Heart right ventricle (tissue), 16 donors: ENCODE measurements at regions not wholly inside any gene's neighbourhood (a gene's known extent, or its start where the extent isn't known, plus 50 kb on each side); places are given as distances from the start of the nearest gene placed in this dataset.

Source experiments
- ATAC-seq, 8 donors: fragments of 200-7000 bp; cut with Tn5 transposase; one replicate each; pipeline ENCODE4 v1.9.1; 2020; ENCODE audit warnings: mild to moderate bottlenecking in 8 of 8, moderate library complexity in 8 of 8, moderate number of reproducible peaks in 1 of 8
- DNase-seq, 2 donors: peaks; one replicate each; pipeline ENCODE4 v3.0.0-alpha.2; 2020
- H3K27ac ChIP-seq, 10 donors: fragments of 200-600 bp; sonication (generic) in 2 of 10; one replicate each; pipeline versions ENCODE4 v1.5.0 to v1.8.0; 2020 to 2022; ENCODE audit warnings: mild to moderate bottlenecking in 3 of 10
- H3K27me3 ChIP-seq, 7 donors: fragments of 200-600 bp; one replicate each; pipeline ENCODE4 v1.8.0; 2021 to 2022; ENCODE audit warnings: mild to moderate bottlenecking in 2 of 7
- H3K36me3 ChIP-seq, 9 donors: fragments of 200-600 bp; sonication (generic) in 1 of 9; one replicate each; pipeline versions ENCODE4 v1.5.0 to v1.8.0; 2020 to 2022; ENCODE audit warnings: mild to moderate bottlenecking in 2 of 9
- H3K4me1 ChIP-seq, 9 donors: fragments of 200-600 bp; sonication (generic) in 1 of 9; one replicate each; pipeline versions ENCODE4 v1.5.0 to v1.8.0; 2020 to 2022; ENCODE audit warnings: mild to moderate bottlenecking in 4 of 9
- H3K4me3 ChIP-seq, 10 donors: fragments of 200-600 bp; sonication (generic) in 2 of 10; one replicate each; pipeline versions ENCODE4 v1.5.0 to v1.8.0; 2020 to 2022; ENCODE audit warnings: mild to moderate bottlenecking in 7 of 10, moderate library complexity in 2 of 10
- H3K9me3 ChIP-seq, 11 donors: fragments of 200-600 bp in 10 of 11; sonication (generic) in 2 of 11; one replicate each; pipeline versions ENCODE4 v1.5.0 to v1.8.0; 2013 to 2022; ENCODE audit warnings: mild to moderate bottlenecking in 2 of 11, control low read depth in 1 of 11, moderate library complexity in 1 of 11
- CTCF ChIP-seq, 9 donors: fragments of 200-600 bp; sonication (generic) in 2 of 9; IDR thresholded peaks; one replicate each; pipeline versions ENCODE4 v1.5.0 to v1.8.0; 2021 to 2022; ENCODE audit warnings: antibody characterized with exemption in 9 of 9, mild to moderate bottlenecking in 5 of 9, moderate library complexity in 1 of 9
- whole genome bisulfite sequencing, 2 donors: extraction: QIAGEN DNeasy Blood & Tissue Kit; methylation state at CpG; one replicate each; pipeline ENCODE4 v1.1.7; 2013; ENCODE audit warnings: inconsistent platforms in 1 of 2; 5-methylcytosine and 5-hydroxymethylcytosine counted together
- intact Hi-C, 10 donors: fragments of 100-400 bp; cut with DNase I; formaldehyde crosslinking; loops; one replicate each; pipeline versions ENCODE4 v1.11.1 to v1.14.2; 2022
- donor health status: Arrhythmogenic right ventricular cardiomyopathy.
- donor health status: ischemic (EF 13 %, LVEDD 7.1; RV severe dilation, severe dysfunction).
- donor health status: healthy with polysubstance abuse.
- donor health status: DM: no; HTN: yes; CAD: no.
- donor health status: DM: no; HTN: no; CAD: no.
- donor health status: ischemic (EF 25% LVEDD 6.9; RV normal size, moderate dysfunction).
- donor health status: ischemic (EF 25% LVEDD 5.7; RV mildly dilated, moderate dysfunction).
- donor health status: healthy.
- donor health status: DM: yes; HTN: yes; CAD: no.
- donor health status: Ischemic cardiomyopathy.
- donor health status: ischemic (EF 35%, LVEDD 5.7; RV mildly dilated, moderate dysfunction).
- donor health status: nonischemic (EF 11% LVEDD 7.7; RV severe dilation, severe dysfunction).
- donor health status: DM: yes; HTN: yes; CAD: no.
- donor health status: PGD.
- donor health status: ischemic (EF 29% LVEDD 5.4; RV normal size, mild dysfunction).
- donor health status: nonischemic (EF 23%, LVEDD 6.1; RV moderate dilation, normal function).

- WGBS, 2 donors, result 44 to 54% methylated on average over 1 of the region's 1 CpG
- peak in 3 of 8 donors; percentile 11 to 50 (median 24) for ATAC-seq
- intact Hi-C loops, result no loop called here
These were observed 203.9 kb downstream of the HAO1 start for GRCh38 chr20:7736336-7736735.

GRCh38 chr20:7741866-7742265 is 198.4 kb downstream of the HAO1 start:
- Histone ChIP-seq H3K27me3 (no peaks in the 10 kb centered on the region), H3K9me3 (peaks cover 0 to 15% (median 0%) of the 10 kb centered on the region in 11 donors), H3K4me1 (no peaks in the 10 kb centered on the region), H3K27ac (no peak overlapping the region), H3K4me3 (no peak overlapping the region), H3K36me3 (no peaks in the 10 kb centered on the region)
- DNase-seq (no peak), ATAC-seq (no peak)
- intact Hi-C loops, result no loop called here
- TF ChIP-seq CTCF (IDR thresholded peaks at IDR 0.05), result no peak
- WGBS, 2 donors, result 74 to 86% methylated on average over 2 of the region's 2 CpGs

More at GRCh38 chr20:7736336-7736735, 203.9 kb downstream of the HAO1 start:
- no peaks in the 10 kb centered on the region for H3K9me3 ChIP-seq
- H3K4me1 ChIP-seq, result peaks cover 0 to 9% (median 0%) of the 10 kb centered on the region in 9 donors
- no peak overlapping the region for H3K4me3 ChIP-seq
- H3K36me3 ChIP-seq, result no peaks in the 10 kb centered on the region
- no peak for TF ChIP-seq CTCF (IDR thresholded peaks at IDR 0.05)
- no peaks in the 10 kb centered on the region for H3K27me3 ChIP-seq
- no peak for DNase-seq
- H3K27ac ChIP-seq, result peak overlapping the region in 4 of 10 donors; percentile 2 to 31 (median 21)

- Histone ChIP-seq H3K4me1 (no peaks in the 10 kb centered on the region), H3K27me3 (no peaks in the 10 kb centered on the region), H3K9me3 (peaks cover 0 to 15% (median 0%) of the 10 kb centered on the region in 11 donors), H3K36me3 (no peaks in the 10 kb centered on the region), H3K4me3 (no peak overlapping the region), H3K27ac (no peak overlapping the region)
- ATAC-seq, result no peak
- 72 to 83% methylated on average over 2 of the region's 2 CpGs for WGBS, 2 donors
- DNase-seq, result no peak
- intact Hi-C loops, result no loop called here
- no peak for TF ChIP-seq CTCF (IDR thresholded peaks at IDR 0.05)
These were observed 197.8 kb downstream of the HAO1 start for GRCh38 chr20:7742479-7742878.

- Histone ChIP-seq H3K27me3 (no peaks in the 10 kb centered on the region), H3K36me3 (no peaks in the 10 kb centered on the region), H3K9me3 (peaks cover 0 to 15% (median 0%) of the 10 kb centered on the region in 11 donors), H3K27ac (no peak overlapping the region), H3K4me3 (no peak overlapping the region), H3K4me1 (no peaks in the 10 kb centered on the region)
- DNase-seq (no peak), ATAC-seq (no peak)
- TF ChIP-seq CTCF (IDR thresholded peaks at IDR 0.05), result no peak
- intact Hi-C loops, result no loop called here
- 86 to 92% methylated on average over 1 of the region's 1 CpG for WGBS, 2 donors
These were observed 195.8 kb downstream of the HAO1 start for GRCh38 chr20:7744411-7744810.
